GM23248 (cell line): ENCODE measurements at regions not wholly inside any gene's neighbourhood (a gene's known extent, or its start where the extent isn't known, plus 50 kb on each side); places are given as distances from the start of the nearest gene placed in this dataset.
"Not testable (repeated sequence)": the region's sequence is repeated elsewhere in the genome, so short reads cannot be mapped to it uniquely, and the experiment has no call there.

Experiments used
- DNase-seq: peaks from one replicate; pipeline ENCODE4 v3.0.0-alpha.2; 2015
- H2AFZ ChIP-seq: fragments of 200-600 bp; sonication (generic); 2 replicates; pipeline ENCODE4 v1.6.1; 2016; ENCODE audit warnings: antibody characterized with exemption
- H3F3A ChIP-seq: fragments of 200-600 bp; sonication (generic); 2 replicates; pipeline ENCODE4 v1.6.1; 2016; ENCODE audit warnings: mild to moderate bottlenecking, antibody characterized with exemption, mixed run types; ENCODE audit not compliant: insufficient read depth
- H3K27ac ChIP-seq: fragments of 200-600 bp; sonication (generic); 2 replicates; pipeline ENCODE4 v1.5.1; 2016; ENCODE audit warnings: mild to moderate bottlenecking
- H3K27me3 ChIP-seq: fragments of 200-600 bp; sonication (generic); replicated peaks from 2 replicates; pipeline ENCODE4 v1.6.1; 2016; ENCODE audit warnings: mild to moderate bottlenecking; ENCODE audit not compliant: insufficient read depth
- H3K36me3 ChIP-seq: fragments of 200-600 bp; sonication (generic); 2 replicates; pipeline ENCODE4 v1.6.1; 2016; ENCODE audit warnings: low read depth, mild to moderate bottlenecking
- H3K4me1 ChIP-seq: fragments of 200-600 bp; sonication (generic); 2 replicates; pipeline ENCODE4 v1.6.1; 2016; ENCODE audit warnings: mild to moderate bottlenecking; ENCODE audit not compliant: insufficient read depth
- H3K4me2 ChIP-seq: fragments of 200-600 bp; sonication (generic); one replicate; pipeline ENCODE4 v1.6.1; 2016; ENCODE audit warnings: mild to moderate bottlenecking; ENCODE audit not compliant: unreplicated experiment
- H3K4me3 ChIP-seq: fragments of 200-600 bp; sonication (generic); 2 replicates; pipeline ENCODE4 v1.5.1; 2016; ENCODE audit warnings: mild to moderate bottlenecking
- H3K79me2 ChIP-seq: fragments of 200-600 bp; sonication (generic); 2 replicates; pipeline ENCODE4 v1.6.1; 2016; ENCODE audit warnings: mild to moderate bottlenecking; ENCODE audit not compliant: insufficient read depth
- H3K9ac ChIP-seq: fragments of 200-600 bp; sonication (generic); 2 replicates; pipeline ENCODE4 v1.6.1; 2016; ENCODE audit warnings: mild to moderate bottlenecking
- H3K9me2 ChIP-seq: fragments of 200-600 bp; sonication (generic); 2 replicates; pipeline ENCODE4 v1.6.1; 2016; ENCODE audit warnings: mixed run types, mild to moderate bottlenecking, moderate library complexity; ENCODE audit not compliant: insufficient read depth
- H3K9me3 ChIP-seq: fragments of 200-600 bp; sonication (generic); one replicate; pipeline ENCODE4 v1.6.1; 2017; ENCODE audit warnings: low read depth
- H4K20me1 ChIP-seq: fragments of 200-600 bp; sonication (generic); 2 replicates; pipeline ENCODE4 v1.6.0; 2016; ENCODE audit not compliant: insufficient read depth
- EZH2 ChIP-seq: fragments of 200-600 bp; sonication (generic); IDR thresholded peaks from 2 replicates; pipeline ENCODE4 v1.6.1; 2018; ENCODE audit warnings: antibody characterized with exemption, mild to moderate bottlenecking; ENCODE audit not compliant: insufficient read depth, poor library complexity, severe bottlenecking
- EZH2phosphoT487 ChIP-seq: fragments of 200-600 bp; sonication (generic); IDR thresholded peaks from 2 replicates; pipeline ENCODE4 v1.6.1; 2018; ENCODE audit warnings: antibody characterized with exemption, moderate library complexity, mild to moderate bottlenecking, low read depth; ENCODE audit not compliant: insufficient read depth
- WGBS, 2 experiments: methylation state at CpG; one replicate each; pipeline ENCODE4 v1.1.6; 2015 to 2017; ENCODE audit warnings: low lambda C conversion rate in 2 of 2, low coverage in 1 of 2; ENCODE audit errors: missing lambda C conversion rate in 2 of 2; 5-methylcytosine and 5-hydroxymethylcytosine counted together
- in situ Hi-C: fragments of 300-500 bp; cut with MboI; formaldehyde crosslinking; loops from 2 replicates; pipeline ENCODE4 v1.15.0; 2020

GRCh38 chr15:58360421-58361090, 71.2 kb upstream of the LIPC start:
- H3K9ac ChIP-seq, result no peak overlapping the region
- H4K20me1 ChIP-seq, result no peaks in the 10 kb centered on the region
- H3K9me3 ChIP-seq, result no peaks in the 10 kb centered on the region
- no peaks in the 10 kb centered on the region for H3K79me2 ChIP-seq
- no peak overlapping the region for H3K4me3 ChIP-seq
- H3F3A ChIP-seq, result peaks cover 9% of the 10 kb centered on the region
- DNase-seq, result no peak
- H3K36me3 ChIP-seq, result no peaks in the 10 kb centered on the region
- no peaks in the 10 kb centered on the region for H3K9me2 ChIP-seq
- 99% methylated on average over 4 of the region's 4 CpGs for WGBS, 2 experiments
- H3K27ac ChIP-seq, result peak overlapping the region; percentile 30
- H3K4me1 ChIP-seq, result peaks cover 18% of the 10 kb centered on the region
- in situ Hi-C loops, result no loop called here
- no peaks in the 10 kb centered on the region for H3K27me3 ChIP-seq
- H3K4me2 ChIP-seq, result no peak overlapping the region
- H2AFZ ChIP-seq, result no peak overlapping the region
- TF ChIP-seq EZH2phosphoT487 (no peak), EZH2 (no peak)

- Histone ChIP-seq H3K36me3 (no peaks in the 10 kb centered on the region), H3K4me3 (no peak overlapping the region), H3K9me2 (no peaks in the 10 kb centered on the region), H3K79me2 (no peaks in the 10 kb centered on the region), H3K9ac (no peak overlapping the region), H3K27ac (peak overlapping the region; percentile 30), H2AFZ (peak overlapping the region; percentile 40; the same call in 1 of the 2 replicates), H3F3A (peaks cover 9% of the 10 kb centered on the region), H3K4me1 (peaks cover 18% of the 10 kb centered on the region), H3K9me3 (no peaks in the 10 kb centered on the region), H3K4me2 (peak overlapping the region; percentile 55), H3K27me3 (no peaks in the 10 kb centered on the region), H4K20me1 (no peaks in the 10 kb centered on the region)
- 4 to 5% methylated on average over 5 of the region's 5 CpGs for WGBS, 2 experiments
- DNase-seq, result peak; percentile 91
- TF ChIP-seq EZH2phosphoT487 (peak; percentile 97), EZH2 (no peak)
- in situ Hi-C loops, result no loop called here
These were observed 70.5 kb upstream of the LIPC start for GRCh38 chr15:58361273-58361759.

GRCh38 chr15:58362262-58362922, 69.4 kb upstream of the LIPC start:
- Histone ChIP-seq H3K27ac (no peak overlapping the region), H3K9ac (no peak overlapping the region), H3F3A (peaks cover 9% of the 10 kb centered on the region), H3K4me3 (no peak overlapping the region), H3K4me1 (peaks cover 18% of the 10 kb centered on the region), H4K20me1 (no peaks in the 10 kb centered on the region), H3K9me2 (no peaks in the 10 kb centered on the region), H3K9me3 (no peaks in the 10 kb centered on the region), H3K27me3 (no peaks in the 10 kb centered on the region), H3K36me3 (no peaks in the 10 kb centered on the region), H3K4me2 (no peak overlapping the region), H2AFZ (no peak overlapping the region), H3K79me2 (no peaks in the 10 kb centered on the region)
- peak; percentile 18 for DNase-seq
- TF ChIP-seq EZH2phosphoT487 (no peak), EZH2 (no peak)
- in situ Hi-C loops, result no loop called here
- WGBS, 2 experiments, result 80 to 82% methylated on average over 6 of the region's 6 CpGs

GRCh38 chr15:58363118-58363517, 68.7 kb upstream of the LIPC start:
- DNase-seq, in situ Hi-C loops, H3K4me3 ChIP-seq, H3K79me2 ChIP-seq, H3K36me3 ChIP-seq, H3F3A ChIP-seq, H3K9me3 ChIP-seq, H2AFZ ChIP-seq, H4K20me1 ChIP-seq, H3K27me3 ChIP-seq, H3K4me2 ChIP-seq, H3K9ac ChIP-seq, H3K27ac ChIP-seq, H3K9me2 ChIP-seq: not testable (repeated sequence)
- WGBS, 2 experiments, result 80 to 83% methylated on average over 8 of the region's 8 CpGs
- H3K4me1 ChIP-seq, result peaks cover 18% of the 10 kb centered on the region

- H3K79me2 ChIP-seq, H3K9me2 ChIP-seq, in situ Hi-C loops, H3K36me3 ChIP-seq, H3K27me3 ChIP-seq, H3F3A ChIP-seq, H3K27ac ChIP-seq, H3K9me3 ChIP-seq, H3K4me3 ChIP-seq, H2AFZ ChIP-seq, H4K20me1 ChIP-seq, H3K4me2 ChIP-seq, H3K9ac ChIP-seq, DNase-seq: not testable (repeated sequence)
- WGBS, 2 experiments, result 84 to 85% methylated on average over 6 of the region's 6 CpGs
- H3K4me1 ChIP-seq, result peaks cover 18% of the 10 kb centered on the region
These were observed 68.1 kb upstream of the LIPC start for GRCh38 chr15:58363673-58364072.

- H4K20me1 ChIP-seq, result not testable (repeated sequence)
These were observed 66.7 kb upstream of the LIPC start for GRCh38 chr15:58365098-58365497.

More at GRCh38 chr15:58365098-58365497, 66.7 kb upstream of the LIPC start:
- H3K36me3 ChIP-seq, H3K4me2 ChIP-seq, in situ Hi-C loops, H3K79me2 ChIP-seq, H2AFZ ChIP-seq, H3K27me3 ChIP-seq, H3K9me3 ChIP-seq, H3K27ac ChIP-seq, H3K4me3 ChIP-seq, H3K9me2 ChIP-seq, H3K9ac ChIP-seq, DNase-seq: not testable (repeated sequence)
- H3F3A ChIP-seq, result peaks cover 15% of the 10 kb centered on the region
- 82 to 92% methylated on average over 1 of the region's 1 CpG for WGBS, 2 experiments
- peaks cover 27% of the 10 kb centered on the region for H3K4me1 ChIP-seq
